Keratinocyte (primary cell): ENCODE measurements at regions not wholly inside any gene's neighbourhood (a gene's known extent, or its start where the extent isn't known, plus 50 kb on each side); places are given as distances from the start of the nearest gene placed in this dataset.

Experiments
- CTCF ChIP-seq, 3 experiments: IDR thresholded peaks in 1 of 3; conservative IDR thresholded peaks in 1 of 3; optimal IDR thresholded peaks in 1 of 3; 2 replicates in 2 of 3; 3 replicates in 1 of 3; pipeline versions ENCODE3 to v1.5.1; 2011; ENCODE audit warnings: low read length in 3 of 3, mild to moderate bottlenecking in 3 of 3, moderate library complexity in 2 of 3, control low read depth in 1 of 3, inconsistent platforms in 1 of 3; ENCODE audit not compliant: insufficient read depth in 2 of 3; ENCODE audit errors: extremely low read depth in 1 of 3
- EZH2 ChIP-seq: IDR thresholded peaks from one replicate; pipeline ENCODE4 v1.6.1; 2012; ENCODE audit warnings: inconsistent platforms, mild to moderate bottlenecking, low read length, moderate library complexity

DNA sequence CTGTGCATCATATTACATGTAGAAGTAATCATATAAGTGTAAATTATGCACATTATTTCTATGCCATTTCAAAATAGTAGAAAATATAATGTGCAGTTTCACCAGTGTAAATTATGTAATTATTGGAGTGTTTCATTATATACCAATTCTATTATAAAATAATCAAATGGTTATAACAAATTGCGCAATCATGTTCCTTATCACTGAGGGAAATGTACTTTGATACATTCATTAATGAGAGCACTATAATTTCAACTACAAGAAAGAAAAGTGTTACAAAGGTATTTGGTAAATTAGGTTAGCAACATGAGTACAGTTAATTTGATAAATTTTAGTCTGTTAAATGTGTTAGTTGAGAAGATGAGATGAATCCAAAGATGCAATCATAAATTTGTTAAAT, 421.5 kb upstream of the CDH10 start:
- TF ChIP-seq CTCF (optimal IDR thresholded peaks at IDR 0.05 in 1 of 3, IDR thresholded peaks at IDR 0.05 in 1 of 3, conservative IDR thresholded peaks at IDR 0.05 in 1 of 3; ENCODE audit: extremely low read depth in 1 of 3, insufficient read depth in 2 of 3, low read length in 3 of 3) (no peak), EZH2 (no peak)
